ENCODE measurements at regions not wholly inside any gene's neighbourhood (a gene's known extent, or its start where the extent isn't known, plus 50 kb on each side); places are given as distances from the start of the nearest gene placed in this dataset.

GRCh38 chr2:3041841-3042600 is 335.6 kb downstream of the EIPR1 start:
- Histone ChIP-seq H3K4me1 (ENCODE audit: control insufficient read depth, insufficient read depth, low read length) (no peaks in the 10 kb centered on the region; the same call in 1 of the 2 replicates), H3K27me3 (ENCODE audit: control insufficient read depth, insufficient read depth, low read length) (no peaks in the 10 kb centered on the region), H3K27ac (ENCODE audit: low read length) (no peak overlapping the region), H3K36me3 (ENCODE audit: control insufficient read depth, insufficient read depth, low read length) (no peaks in the 10 kb centered on the region), H3K9me3 (ENCODE audit: control insufficient read depth, insufficient read depth, low read length) (no peaks in the 10 kb centered on the region), H3K4me3 (ENCODE audit: low read length) (no peak overlapping the region)
- WGBS (ENCODE audit: insufficient coverage, insufficient read length): no CpG with 5 or more reads among the region's 25 CpGs
- no peak for DNase-seq (ENCODE audit: low read depth, low spot score)

- Histone ChIP-seq H3K27ac (ENCODE audit: low read length) (no peak overlapping the region), H3K9me3 (ENCODE audit: control insufficient read depth, insufficient read depth, low read length) (no peaks in the 10 kb centered on the region), H3K4me3 (ENCODE audit: low read length) (no peak overlapping the region), H3K27me3 (ENCODE audit: control insufficient read depth, insufficient read depth, low read length) (no peaks in the 10 kb centered on the region), H3K36me3 (ENCODE audit: control insufficient read depth, insufficient read depth, low read length) (no peaks in the 10 kb centered on the region), H3K4me1 (ENCODE audit: control insufficient read depth, insufficient read depth, low read length) (no peaks in the 10 kb centered on the region; the same call in 1 of the 2 replicates)
- no CpG with 5 or more reads among the region's 17 CpGs for WGBS (ENCODE audit: insufficient coverage, insufficient read length)
- no peak for DNase-seq (ENCODE audit: low read depth, low spot score)
These were observed 336.4 kb downstream of the EIPR1 start for GRCh38 chr2:3041246-3041645.

- no peaks in the 10 kb centered on the region for H3K36me3 ChIP-seq (ENCODE audit: control insufficient read depth, insufficient read depth, low read length)
- no peaks in the 10 kb centered on the region; the same call in 1 of the 2 replicates for H3K4me1 ChIP-seq (ENCODE audit: control insufficient read depth, insufficient read depth, low read length)
- H3K4me3 ChIP-seq (ENCODE audit: low read length): no peak overlapping the region
- no peak overlapping the region for H3K27ac ChIP-seq (ENCODE audit: low read length)
- no peaks in the 10 kb centered on the region for H3K9me3 ChIP-seq (ENCODE audit: control insufficient read depth, insufficient read depth, low read length)
- no peak for DNase-seq (ENCODE audit: low read depth, low spot score)
- WGBS (ENCODE audit: insufficient coverage, insufficient read length): no CpG with 5 or more reads among the region's 17 CpGs
- no peaks in the 10 kb centered on the region for H3K27me3 ChIP-seq (ENCODE audit: control insufficient read depth, insufficient read depth, low read length)
These were observed 337.0 kb downstream of the EIPR1 start for GRCh38 chr2:3040496-3041140.

GRCh38 chr2:3040066-3040428 is 337.6 kb downstream of the EIPR1 start:
- Histone ChIP-seq H3K27ac (ENCODE audit: low read length) (no peak overlapping the region), H3K4me1 (ENCODE audit: control insufficient read depth, insufficient read depth, low read length) (no peaks in the 10 kb centered on the region; the same call in 1 of the 2 replicates), H3K36me3 (ENCODE audit: control insufficient read depth, insufficient read depth, low read length) (no peaks in the 10 kb centered on the region), H3K4me3 (ENCODE audit: low read length) (no peak overlapping the region), H3K9me3 (ENCODE audit: control insufficient read depth, insufficient read depth, low read length) (no peaks in the 10 kb centered on the region), H3K27me3 (ENCODE audit: control insufficient read depth, insufficient read depth, low read length) (no peaks in the 10 kb centered on the region)
- no CpG with 5 or more reads among the region's 2 CpGs for WGBS (ENCODE audit: insufficient coverage, insufficient read length)
- no peak for DNase-seq (ENCODE audit: low read depth, low spot score)

GRCh38 chr2:3039188-3040065 is 338.2 kb downstream of the EIPR1 start:
- H3K4me3 ChIP-seq (ENCODE audit: low read length): no peak overlapping the region
- no peaks in the 10 kb centered on the region for H3K9me3 ChIP-seq (ENCODE audit: control insufficient read depth, insufficient read depth, low read length)
- DNase-seq (ENCODE audit: low read depth, low spot score): no peak
- no peaks in the 10 kb centered on the region for H3K27me3 ChIP-seq (ENCODE audit: control insufficient read depth, insufficient read depth, low read length)
- no peaks in the 10 kb centered on the region for H3K36me3 ChIP-seq (ENCODE audit: control insufficient read depth, insufficient read depth, low read length)
- H3K4me1 ChIP-seq (ENCODE audit: control insufficient read depth, insufficient read depth, low read length): no peaks in the 10 kb centered on the region; the same call in 1 of the 2 replicates
- H3K27ac ChIP-seq (ENCODE audit: low read length): no peak overlapping the region
- no CpG with 5 or more reads among the region's 16 CpGs for WGBS (ENCODE audit: insufficient coverage, insufficient read length)

GRCh38 chr2:3038636-3039035 is 339.0 kb downstream of the EIPR1 start:
- no peaks in the 10 kb centered on the region; the same call in 1 of the 2 replicates for H3K4me1 ChIP-seq (ENCODE audit: control insufficient read depth, insufficient read depth, low read length)
- no peaks in the 10 kb centered on the region for H3K27me3 ChIP-seq (ENCODE audit: control insufficient read depth, insufficient read depth, low read length)
- WGBS (ENCODE audit: insufficient coverage, insufficient read length): no CpG with 5 or more reads among the region's 12 CpGs
- H3K36me3 ChIP-seq (ENCODE audit: control insufficient read depth, insufficient read depth, low read length): no peaks in the 10 kb centered on the region
- no peak overlapping the region for H3K4me3 ChIP-seq (ENCODE audit: low read length)
- no peak for DNase-seq (ENCODE audit: low read depth, low spot score)
- H3K9me3 ChIP-seq (ENCODE audit: control insufficient read depth, insufficient read depth, low read length): no peaks in the 10 kb centered on the region
- no peak overlapping the region for H3K27ac ChIP-seq (ENCODE audit: low read length)

- Histone ChIP-seq H3K4me3 (ENCODE audit: low read length) (no peak overlapping the region), H3K27me3 (ENCODE audit: control insufficient read depth, insufficient read depth, low read length) (no peaks in the 10 kb centered on the region), H3K4me1 (ENCODE audit: control insufficient read depth, insufficient read depth, low read length) (no peaks in the 10 kb centered on the region; the same call in 1 of the 2 replicates), H3K9me3 (ENCODE audit: control insufficient read depth, insufficient read depth, low read length) (no peaks in the 10 kb centered on the region), H3K27ac (ENCODE audit: low read length) (no peak overlapping the region), H3K36me3 (ENCODE audit: control insufficient read depth, insufficient read depth, low read length) (no peaks in the 10 kb centered on the region)
- whole genome bisulfite sequencing (ENCODE audit: insufficient coverage, insufficient read length): no CpG with 5 or more reads among the region's 29 CpGs
- DNase-seq (ENCODE audit: low read depth, low spot score): no peak
These were observed 340.1 kb downstream of the EIPR1 start for GRCh38 chr2:3037196-3038194.

- H3K4me1 ChIP-seq (ENCODE audit: control insufficient read depth, insufficient read depth, low read length): no peaks in the 10 kb centered on the region; the same call in 1 of the 2 replicates
- H3K36me3 ChIP-seq (ENCODE audit: control insufficient read depth, insufficient read depth, low read length): no peaks in the 10 kb centered on the region
- H3K27ac ChIP-seq (ENCODE audit: low read length): no peak overlapping the region
- no peaks in the 10 kb centered on the region for H3K27me3 ChIP-seq (ENCODE audit: control insufficient read depth, insufficient read depth, low read length)
- no peak overlapping the region for H3K4me3 ChIP-seq (ENCODE audit: low read length)
- WGBS (ENCODE audit: insufficient coverage, insufficient read length): no CpG with 5 or more reads among the region's 18 CpGs
- DNase-seq (ENCODE audit: low read depth, low spot score): no peak
- H3K9me3 ChIP-seq (ENCODE audit: control insufficient read depth, insufficient read depth, low read length): no peaks in the 10 kb centered on the region
These were observed 341.0 kb downstream of the EIPR1 start for GRCh38 chr2:3036432-3037125.

- Histone ChIP-seq H3K4me3 (ENCODE audit: low read length) (no peak overlapping the region), H3K9me3 (ENCODE audit: control insufficient read depth, insufficient read depth, low read length) (no peaks in the 10 kb centered on the region), H3K27ac (ENCODE audit: low read length) (no peak overlapping the region), H3K36me3 (ENCODE audit: control insufficient read depth, insufficient read depth, low read length) (no peaks in the 10 kb centered on the region), H3K4me1 (ENCODE audit: control insufficient read depth, insufficient read depth, low read length) (no peaks in the 10 kb centered on the region), H3K27me3 (ENCODE audit: control insufficient read depth, insufficient read depth, low read length) (no peaks in the 10 kb centered on the region)
- DNase-seq (ENCODE audit: low read depth, low spot score): no peak
- no CpG with 5 or more reads among the region's 21 CpGs for WGBS (ENCODE audit: insufficient coverage, insufficient read length)
These were observed 342.1 kb downstream of the EIPR1 start for GRCh38 chr2:3035385-3036050.

All from iPS DF 6.9 (cell line).